Esophagus squamous epithelium (tissue), 4 donors: ENCODE measurements at regions not wholly inside any gene's neighbourhood (a gene's known extent, or its start where the extent isn't known, plus 50 kb on each side); places are given as distances from the start of the nearest gene placed in this dataset.

Source experiments
- CTCF ChIP-seq, 6 experiments: fragments of 450-650 bp in 4 of 6; fragments of 200-600 bp in 2 of 6; sonication (generic) in 2 of 6; IDR thresholded peaks; one replicate each; pipeline ENCODE4 v1.5.1; 2016 to 2019; ENCODE audit warnings: antibody characterized with exemption in 6 of 6, mild to moderate bottlenecking in 4 of 6, moderate library complexity in 4 of 6
- POLR2A ChIP-seq, 4 donors: fragments of 450-650 bp; IDR thresholded peaks; one replicate each; pipeline ENCODE4 v1.6.1; 2017; ENCODE audit warnings: antibody characterized with exemption in 4 of 4, mild to moderate bottlenecking in 4 of 4, moderate library complexity in 3 of 4

GRCh38 chr13:78382491-78382890 lies 220.9 kb downstream of the POU4F1 start:
- no peak for TF ChIP-seq CTCF (IDR thresholded peaks at IDR 0.05)
- TF ChIP-seq POLR2A (IDR thresholded peaks at IDR 0.05) = no peak
